ENCODE measurements at regions not wholly inside any gene's neighbourhood (a gene's known extent, or its start where the extent isn't known, plus 50 kb on each side); places are given as distances from the start of the nearest gene placed in this dataset.

DNA sequence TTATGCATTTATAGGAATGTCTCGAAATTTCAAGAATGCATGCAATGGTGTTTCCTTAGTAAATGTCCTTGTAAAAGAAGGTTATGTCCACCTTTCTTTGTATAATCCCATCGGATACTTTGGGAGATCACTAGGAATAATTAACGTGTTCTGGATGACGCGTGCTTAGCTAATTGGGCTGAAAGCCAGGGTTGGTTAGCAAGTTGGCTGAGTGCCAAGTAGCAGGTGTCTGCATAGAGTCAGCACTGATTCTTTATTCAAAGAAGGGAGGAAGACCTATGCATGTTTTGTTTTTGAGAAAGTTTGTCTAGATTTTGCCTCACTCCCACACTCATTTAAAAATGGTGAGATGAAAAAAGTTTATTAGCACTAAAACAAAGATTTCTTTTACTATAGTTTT lies 144.6 kb downstream of the SOX3 start:
- Mint-ChIP-seq H3K27me3 (no peaks in the 10 kb centered on the region), H3K36me3 (no peaks in the 10 kb centered on the region), H3K4me1 (no peaks in the 10 kb centered on the region), H3K4me3 (no peak overlapping the region), H3K9me3 (peaks cover 0 to 2% (median 0%) of the 10 kb centered on the region in 7 donors), H3K27ac (no peak overlapping the region)
- no peak for DNase-seq
- H3K4me1 ChIP-seq (ENCODE audit: control insufficient read depth, insufficient read depth, low read length, poor library complexity, severe bottlenecking): no peaks in the 10 kb centered on the region
- no peaks in the 10 kb centered on the region for H3K36me3 ChIP-seq (ENCODE audit: control insufficient read depth, insufficient read depth, low read length)
- H3K27ac ChIP-seq (ENCODE audit: insufficient read depth, low read length, poor library complexity, severe bottlenecking): no peak overlapping the region
- ATAC-seq (ENCODE audit: low read depth in 2 of 2): no peak
- no peak overlapping the region for H3K4me3 ChIP-seq (ENCODE audit: low read depth, low read length)
- no peaks in the 10 kb centered on the region for H3K27me3 ChIP-seq (ENCODE audit: control insufficient read depth, insufficient read depth, low read length)
- H3K9me3 ChIP-seq (ENCODE audit: control insufficient read depth in 2 of 2, low read length in 2 of 2): no peaks in the 10 kb centered on the region

GRCh38 chrX:140355922-140356321 lies 148.9 kb downstream of the SOX3 start:
- H3K27me3 Mint-ChIP-seq: no peaks in the 10 kb centered on the region
- no peak overlapping the region for H3K27ac Mint-ChIP-seq
- no peak overlapping the region for H3K4me3 Mint-ChIP-seq
- Histone ChIP-seq H3K27me3 (ENCODE audit: control insufficient read depth, insufficient read depth, low read length) (no peaks in the 10 kb centered on the region), H3K36me3 (ENCODE audit: control insufficient read depth, insufficient read depth, low read length) (no peaks in the 10 kb centered on the region), H3K9me3 (ENCODE audit: control insufficient read depth in 2 of 2, low read length in 2 of 2) (no peaks in the 10 kb centered on the region), H3K4me1 (ENCODE audit: control insufficient read depth, insufficient read depth, low read length, poor library complexity, severe bottlenecking) (no peaks in the 10 kb centered on the region), H3K27ac (ENCODE audit: insufficient read depth, low read length, poor library complexity, severe bottlenecking) (no peak overlapping the region), H3K4me3 (ENCODE audit: low read depth, low read length) (no peak overlapping the region)
- H3K4me1 Mint-ChIP-seq: no peaks in the 10 kb centered on the region
- H3K36me3 Mint-ChIP-seq: no peaks in the 10 kb centered on the region
- DNase-seq (no peak), ATAC-seq (ENCODE audit: low read depth in 2 of 2) (no peak)
- peaks cover 0 to 4% (median 2%) of the 10 kb centered on the region in 7 donors for H3K9me3 Mint-ChIP-seq

- ATAC-seq (ENCODE audit: low read depth in 2 of 2) (no peak), DNase-seq (no peak)
- no peaks in the 10 kb centered on the region for H3K36me3 ChIP-seq (ENCODE audit: control insufficient read depth, insufficient read depth, low read length)
- Mint-ChIP-seq H3K9me3 (peaks cover 0 to 4% (median 2%) of the 10 kb centered on the region in 7 donors), H3K27ac (no peak overlapping the region), H3K4me1 (no peaks in the 10 kb centered on the region), H3K36me3 (no peaks in the 10 kb centered on the region), H3K27me3 (no peaks in the 10 kb centered on the region), H3K4me3 (no peak overlapping the region)
- no peaks in the 10 kb centered on the region for H3K27me3 ChIP-seq (ENCODE audit: control insufficient read depth, insufficient read depth, low read length)
- H3K4me1 ChIP-seq (ENCODE audit: control insufficient read depth, insufficient read depth, low read length, poor library complexity, severe bottlenecking): no peaks in the 10 kb centered on the region
- no peaks in the 10 kb centered on the region for H3K9me3 ChIP-seq (ENCODE audit: control insufficient read depth in 2 of 2, low read length in 2 of 2)
- H3K27ac ChIP-seq (ENCODE audit: insufficient read depth, low read length, poor library complexity, severe bottlenecking): no peak overlapping the region
- no peak overlapping the region for H3K4me3 ChIP-seq (ENCODE audit: low read depth, low read length)
These were observed 149.4 kb downstream of the SOX3 start for GRCh38 chrX:140355429-140355828.

DNA sequence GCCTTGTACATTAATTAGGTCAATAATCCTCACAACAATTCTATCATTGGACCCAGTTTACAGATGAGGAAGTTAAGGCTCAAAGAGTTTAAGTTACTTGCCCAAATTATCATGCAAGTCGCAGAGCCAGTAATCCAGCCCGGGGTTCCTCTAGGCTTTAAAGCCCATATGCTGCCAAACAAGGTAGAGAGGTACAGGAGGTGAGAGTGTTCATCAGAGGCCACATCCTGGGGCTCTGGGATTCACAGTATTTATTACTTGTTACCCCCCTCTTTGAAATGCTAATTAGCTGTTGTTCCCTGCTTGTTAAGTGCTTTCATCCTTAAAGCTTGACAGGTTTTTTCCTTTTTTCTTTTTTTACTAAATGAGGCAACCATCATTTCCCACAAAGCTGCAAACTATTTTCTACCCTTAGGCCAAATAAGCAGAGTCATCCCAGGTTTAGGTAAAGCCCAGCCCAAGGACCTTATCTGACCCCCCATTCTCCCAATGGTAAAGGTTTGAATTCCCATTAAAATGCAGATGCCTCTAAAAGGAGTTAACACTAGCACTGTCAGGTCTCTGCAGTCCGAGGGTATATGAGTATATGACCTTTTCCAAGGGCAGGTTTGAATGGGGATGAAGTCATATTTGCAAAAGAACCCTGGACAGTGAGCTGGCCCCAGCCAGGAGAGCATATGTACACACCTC lies 150.3 kb downstream of the SOX3 start:
- no peaks in the 10 kb centered on the region for H3K4me1 ChIP-seq (ENCODE audit: control insufficient read depth, insufficient read depth, low read length, poor library complexity, severe bottlenecking)
- H3K4me3 ChIP-seq (ENCODE audit: low read depth, low read length): no peak overlapping the region
- H3K27me3 ChIP-seq (ENCODE audit: control insufficient read depth, insufficient read depth, low read length): no peaks in the 10 kb centered on the region
- ATAC-seq (ENCODE audit: low read depth in 2 of 2): no peak
- Mint-ChIP-seq H3K9me3 (peaks cover 0 to 4% (median 2%) of the 10 kb centered on the region in 7 donors), H3K4me3 (no peak overlapping the region), H3K27me3 (no peaks in the 10 kb centered on the region), H3K4me1 (no peaks in the 10 kb centered on the region), H3K27ac (peak overlapping the region in 1 of 3 donors; percentile 20), H3K36me3 (no peaks in the 10 kb centered on the region)
- H3K36me3 ChIP-seq (ENCODE audit: control insufficient read depth, insufficient read depth, low read length): no peaks in the 10 kb centered on the region
- no peak for DNase-seq
- no peak overlapping the region for H3K27ac ChIP-seq (ENCODE audit: insufficient read depth, low read length, poor library complexity, severe bottlenecking)
- H3K9me3 ChIP-seq (ENCODE audit: control insufficient read depth in 2 of 2, low read length in 2 of 2): no peaks in the 10 kb centered on the region

DNA sequence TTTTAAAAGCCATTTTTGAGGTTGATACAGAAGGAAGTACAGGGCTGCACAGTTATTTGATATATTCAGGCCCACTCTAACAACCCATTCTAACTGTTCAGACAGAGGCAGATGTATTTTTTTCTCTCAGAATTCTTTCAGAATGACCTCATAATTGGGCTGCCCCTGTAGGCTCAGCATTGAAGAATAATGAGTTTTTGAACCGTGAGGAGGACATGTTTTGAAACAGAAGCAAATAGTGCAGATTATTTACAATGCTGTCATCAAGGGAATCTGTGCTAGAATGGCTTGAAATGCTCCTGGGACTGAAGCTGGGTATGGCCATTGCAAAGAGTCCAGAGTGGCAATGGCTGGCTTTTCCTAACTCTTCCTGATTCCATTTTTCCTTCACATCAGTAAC lies 158.1 kb downstream of the SOX3 start:
- no peak for ATAC-seq (ENCODE audit: low read depth in 2 of 2)
- Histone ChIP-seq H3K27me3 (ENCODE audit: control insufficient read depth, insufficient read depth, low read length) (no peaks in the 10 kb centered on the region), H3K36me3 (ENCODE audit: control insufficient read depth, insufficient read depth, low read length) (no peaks in the 10 kb centered on the region), H3K27ac (ENCODE audit: insufficient read depth, low read length, poor library complexity, severe bottlenecking) (no peak overlapping the region), H3K4me3 (ENCODE audit: low read depth, low read length) (no peak overlapping the region), H3K4me1 (ENCODE audit: control insufficient read depth, insufficient read depth, low read length, poor library complexity, severe bottlenecking) (no peaks in the 10 kb centered on the region), H3K9me3 (ENCODE audit: control insufficient read depth in 2 of 2, low read length in 2 of 2) (no peaks in the 10 kb centered on the region)
- no peaks in the 10 kb centered on the region for H3K36me3 Mint-ChIP-seq
- H3K9me3 Mint-ChIP-seq: peaks cover 0 to 1% (median 0%) of the 10 kb centered on the region in 7 donors
- H3K27ac Mint-ChIP-seq: no peak overlapping the region
- H3K4me1 Mint-ChIP-seq: no peaks in the 10 kb centered on the region
- DNase-seq: no peak
- H3K4me3 Mint-ChIP-seq: no peak overlapping the region
- peaks cover 6% of the 10 kb centered on the region for H3K27me3 Mint-ChIP-seq

DNA sequence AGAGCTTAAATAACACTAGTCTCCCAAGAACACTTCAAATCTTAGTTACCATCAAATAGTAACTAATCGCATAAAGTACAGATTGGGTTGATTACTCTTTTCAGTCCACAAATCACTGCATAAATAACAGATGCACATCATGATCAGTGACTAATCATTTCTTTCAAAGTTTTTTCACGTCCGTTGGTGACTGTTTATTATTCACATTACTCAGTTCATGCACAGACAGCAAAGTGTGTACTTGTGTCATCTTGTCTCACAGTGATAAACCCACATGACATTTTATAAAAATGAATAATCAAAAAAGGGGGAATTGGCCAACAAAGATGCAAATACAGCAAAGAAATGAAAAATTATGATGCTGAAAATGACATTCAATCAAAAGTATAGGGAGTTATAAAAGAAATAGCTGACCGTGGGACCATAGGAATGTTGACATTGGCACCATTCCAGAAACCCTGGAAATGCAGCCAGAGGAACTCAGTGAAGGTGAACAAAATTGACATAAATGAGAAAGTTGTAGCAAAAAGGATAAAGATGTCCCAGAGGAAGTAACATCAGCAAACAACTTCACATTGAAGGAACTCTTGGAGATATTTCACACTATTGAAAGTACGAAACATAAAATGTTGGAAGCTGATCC lies 161.5 kb downstream of the SOX3 start:
- H3K4me3 ChIP-seq (ENCODE audit: low read depth, low read length): no peak overlapping the region
- H3K27me3 ChIP-seq (ENCODE audit: control insufficient read depth, insufficient read depth, low read length): no peaks in the 10 kb centered on the region
- H3K4me1 ChIP-seq (ENCODE audit: control insufficient read depth, insufficient read depth, low read length, poor library complexity, severe bottlenecking): no peaks in the 10 kb centered on the region
- Mint-ChIP-seq H3K9me3 (peaks cover 0 to 1% (median 0%) of the 10 kb centered on the region in 7 donors), H3K27me3 (peaks cover 5% of the 10 kb centered on the region), H3K27ac (no peak overlapping the region), H3K4me1 (no peaks in the 10 kb centered on the region), H3K36me3 (no peaks in the 10 kb centered on the region), H3K4me3 (no peak overlapping the region)
- H3K9me3 ChIP-seq (ENCODE audit: control insufficient read depth in 2 of 2, low read length in 2 of 2): no peaks in the 10 kb centered on the region
- H3K27ac ChIP-seq (ENCODE audit: insufficient read depth, low read length, poor library complexity, severe bottlenecking): no peak overlapping the region
- H3K36me3 ChIP-seq (ENCODE audit: control insufficient read depth, insufficient read depth, low read length): no peaks in the 10 kb centered on the region
- DNase-seq (no peak), ATAC-seq (ENCODE audit: low read depth in 2 of 2) (no peak)

DNA sequence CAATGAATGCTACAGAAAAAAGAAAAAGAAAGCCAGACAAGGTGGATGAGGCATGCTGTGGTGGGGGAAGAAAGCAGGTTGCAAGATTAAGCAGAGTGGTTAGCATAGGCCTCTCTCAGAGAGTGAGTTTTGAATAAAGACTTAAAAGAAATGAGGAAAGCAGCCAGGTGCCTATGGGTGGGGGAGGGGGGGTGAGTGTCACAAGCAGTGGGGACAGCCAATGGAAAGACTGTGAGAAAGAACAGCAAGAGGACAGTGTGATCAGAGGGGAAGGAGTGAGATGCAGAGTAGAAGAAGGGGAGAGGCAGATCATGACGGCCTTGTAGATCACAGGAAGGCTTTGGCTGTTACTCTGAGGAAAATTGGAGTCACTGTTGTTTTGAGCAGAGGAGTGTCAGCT lies 162.5 kb downstream of the SOX3 start:
- ATAC-seq (ENCODE audit: low read depth in 2 of 2): no peak
- no peak overlapping the region for H3K27ac Mint-ChIP-seq

GRCh38 chrX:140337263-140337662 lies 167.6 kb downstream of the SOX3 start:
- H3K27ac ChIP-seq (ENCODE audit: insufficient read depth, low read length, poor library complexity, severe bottlenecking): no peak overlapping the region
- no peak overlapping the region for H3K27ac Mint-ChIP-seq
- ATAC-seq (ENCODE audit: low read depth in 2 of 2): no peak
- H3K4me1 Mint-ChIP-seq: no peaks in the 10 kb centered on the region
- H3K36me3 Mint-ChIP-seq: no peaks in the 10 kb centered on the region
- no peak overlapping the region for H3K4me3 ChIP-seq (ENCODE audit: low read depth, low read length)
- no peaks in the 10 kb centered on the region for H3K36me3 ChIP-seq (ENCODE audit: control insufficient read depth, insufficient read depth, low read length)
- no peaks in the 10 kb centered on the region for H3K27me3 Mint-ChIP-seq
- H3K9me3 Mint-ChIP-seq: peaks cover 0 to 8% (median 1%) of the 10 kb centered on the region in 7 donors
- no peaks in the 10 kb centered on the region for H3K9me3 ChIP-seq (ENCODE audit: control insufficient read depth in 2 of 2, low read length in 2 of 2)
- H3K4me1 ChIP-seq (ENCODE audit: control insufficient read depth, insufficient read depth, low read length, poor library complexity, severe bottlenecking): no peaks in the 10 kb centered on the region
- no peaks in the 10 kb centered on the region for H3K27me3 ChIP-seq (ENCODE audit: control insufficient read depth, insufficient read depth, low read length)
- DNase-seq: no peak
- no peak overlapping the region for H3K4me3 Mint-ChIP-seq

More for the DNA sequence above, 162.5 kb downstream of the SOX3 start:
- Histone ChIP-seq H3K4me3 (ENCODE audit: low read depth, low read length) (no peak overlapping the region), H3K4me1 (ENCODE audit: control insufficient read depth, insufficient read depth, low read length, poor library complexity, severe bottlenecking) (no peaks in the 10 kb centered on the region), H3K9me3 (ENCODE audit: control insufficient read depth in 2 of 2, low read length in 2 of 2) (no peaks in the 10 kb centered on the region), H3K27ac (ENCODE audit: insufficient read depth, low read length, poor library complexity, severe bottlenecking) (no peak overlapping the region), H3K27me3 (ENCODE audit: control insufficient read depth, insufficient read depth, low read length) (no peaks in the 10 kb centered on the region), H3K36me3 (ENCODE audit: control insufficient read depth, insufficient read depth, low read length) (no peaks in the 10 kb centered on the region)
- no peaks in the 10 kb centered on the region for H3K36me3 Mint-ChIP-seq
- H3K27me3 Mint-ChIP-seq: no peaks in the 10 kb centered on the region
- no peaks in the 10 kb centered on the region for H3K4me1 Mint-ChIP-seq
- no peaks in the 10 kb centered on the region for H3K9me3 Mint-ChIP-seq
- no peak for DNase-seq
- no peak overlapping the region for H3K4me3 Mint-ChIP-seq
